PC-9 (cell line): ENCODE measurements at regions not wholly inside any gene's neighbourhood (a gene's known extent, or its start where the extent isn't known, plus 50 kb on each side); places are given as distances from the start of the nearest gene placed in this dataset.

Experiments
- BruUV-seq: library from RNA; stranded (reverse); fragments of 400-500 nt; replicated peaks from 2 replicates; lab custom pipeline; 2021; lab: Mats Ljungman, UMichigan
- CTCF ChIA-PET: fragments of 300-600 bp; sonication (Branson Sonifier 250); formaldehyde crosslinking; loops from one replicate; lab custom pipeline; 2022; ENCODE audit warnings: antibody characterized with exemption; lab: Charles Lee
- POLR2A ChIA-PET: fragments of 300-600 bp; sonication (Branson Sonifier 250); formaldehyde crosslinking; loops from one replicate; lab custom pipeline; 2022; ENCODE audit warnings: antibody characterized with exemption; ENCODE audit not compliant: unreplicated experiment; lab: Charles Lee
- DNase-seq, 2 experiments: peaks; one replicate each; pipeline versions ENCODE4 v3.0.0 to v3.0.0-alpha.2; 2015 to 2022; ENCODE audit warnings: mixed read lengths in 1 of 2
- H2AFZ ChIP-seq: fragments of 200-600 bp; sonication (generic); 2 replicates; pipeline ENCODE4 v1.8.1; 2017; ENCODE audit warnings: antibody characterized with exemption
- H3F3A ChIP-seq: fragments of 200-600 bp; sonication (generic); 2 replicates; pipeline ENCODE4 v1.8.1; 2017; ENCODE audit warnings: antibody characterized with exemption, mild to moderate bottlenecking, low read depth; ENCODE audit not compliant: insufficient read depth
- H3K27ac ChIP-seq: fragments of 200-600 bp; sonication (generic); 2 replicates; pipeline ENCODE4 v1.6.1; 2016; ENCODE audit warnings: mixed run types
- H3K27me3 ChIP-seq: fragments of 200-600 bp; sonication (generic); 2 replicates; pipeline ENCODE4 v1.6.1; 2016; ENCODE audit warnings: low read depth, mixed run types; ENCODE audit not compliant: insufficient read depth
- H3K36me3 ChIP-seq: fragments of 200-600 bp; sonication (generic); 2 replicates; pipeline ENCODE4 v1.6.1; 2016; ENCODE audit warnings: low read depth, mixed run types
- H3K4me1 ChIP-seq: fragments of 200-600 bp; sonication (generic); replicated peaks from 2 replicates; pipeline ENCODE4 v1.6.1; 2016; ENCODE audit warnings: mixed run types; ENCODE audit not compliant: insufficient read depth
- H3K4me2 ChIP-seq: fragments of 200-600 bp; sonication (generic); 2 replicates; pipeline ENCODE4 v1.6.1; 2017; ENCODE audit warnings: mixed run types
- H3K4me3 ChIP-seq: fragments of 200-600 bp; sonication (generic); 2 replicates; pipeline ENCODE4 v1.6.1; 2016; ENCODE audit warnings: mixed run types
- H3K79me2 ChIP-seq: fragments of 200-600 bp; sonication (generic); 2 replicates; pipeline ENCODE4 v1.6.1; 2017; ENCODE audit warnings: low read depth, mixed run types
- H3K9me2 ChIP-seq: fragments of 200-600 bp; sonication (generic); 2 replicates; pipeline ENCODE4 v1.8.1; 2017; ENCODE audit warnings: mild to moderate bottlenecking; ENCODE audit not compliant: insufficient read depth
- H3K9me3 ChIP-seq: fragments of 200-600 bp; sonication (generic); 2 replicates; pipeline ENCODE4 v1.8.1; 2016; ENCODE audit warnings: low read depth; ENCODE audit not compliant: insufficient read depth
- H4K20me1 ChIP-seq: fragments of 200-600 bp; sonication (generic); 2 replicates; pipeline ENCODE4 v1.8.1; 2017; ENCODE audit not compliant: insufficient read depth
- CTCF ChIP-seq: fragments of 200-600 bp; sonication (generic); conservative IDR thresholded peaks from 2 replicates; pipeline ENCODE4 v1.6.1; 2017; ENCODE audit warnings: mixed run types, antibody characterized with exemption, mild to moderate bottlenecking, moderate library complexity
- EZH2 ChIP-seq: fragments of 200-600 bp; sonication (generic); IDR thresholded peaks from 2 replicates; pipeline ENCODE4 v1.8.0; 2017; ENCODE audit warnings: antibody characterized with exemption, low read depth
- intact Hi-C: fragments of 100-400 bp; cut with micrococcal nuclease; formaldehyde crosslinking; loops from one replicate; pipeline ENCODE4 v1.10.0; 2022; ENCODE audit not compliant: unreplicated experiment

- Histone ChIP-seq H2AFZ (no peak overlapping the region), H3K27ac (no peak overlapping the region), H3K4me3 (no peak overlapping the region), H3K4me1 (0 out of 2 replicates have a peak, but pooled peaks cover 6% of the 10 kb centered on the region), H3K27me3 (no peaks in the 10 kb centered on the region), H4K20me1 (no peaks in the 10 kb centered on the region), H3F3A (peaks cover under 1% of the 10 kb centered on the region; the same call in 1 of the 2 replicates), H3K79me2 (no peaks in the 10 kb centered on the region), H3K9me3 (no peaks in the 10 kb centered on the region; the same call in 1 of the 2 replicates), H3K4me2 (no peak overlapping the region), H3K9me2 (no peaks in the 10 kb centered on the region), H3K36me3 (no peaks in the 10 kb centered on the region)
- CTCF ChIA-PET: no interaction called here
- DNase-seq: no peak
- TF ChIP-seq CTCF (no peak), EZH2 (no peak)
- POLR2A ChIA-PET: no interaction called here
- BruUV-seq: no TSS peak
- intact Hi-C loops: loop anchor here (5.0 kb wide), 1 partner anchor 47 kb away; no protein-coding TSS in a partner anchor
Measured at GRCh38 chr3:193984876-193985275, 151.1 kb upstream of the HES1 start.

GRCh38 chr3:193987186-193987585, 148.8 kb upstream of the HES1 start:
- ChIA-PET CTCF (no interaction called here), POLR2A (interaction anchor here (0.7 kb wide), 1 partner anchor 143 kb away, joined by 5 read pairs; no protein-coding TSS in a partner anchor)
- H4K20me1 ChIP-seq: no peaks in the 10 kb centered on the region
- H3F3A ChIP-seq: no peaks in the 10 kb centered on the region
- no peak overlapping the region for H2AFZ ChIP-seq
- H3K4me2 ChIP-seq: no peak overlapping the region
- H3K4me3 ChIP-seq: no peak overlapping the region
- H3K9me3 ChIP-seq: no peaks in the 10 kb centered on the region; the same call in 1 of the 2 replicates
- H3K9me2 ChIP-seq: no peaks in the 10 kb centered on the region
- no peaks in the 10 kb centered on the region for H3K36me3 ChIP-seq
- H3K79me2 ChIP-seq: no peaks in the 10 kb centered on the region
- H3K27me3 ChIP-seq: no peaks in the 10 kb centered on the region
- TF ChIP-seq EZH2 (no peak), CTCF (no peak)
- BruUV-seq: no TSS peak
- no peak for DNase-seq
- intact Hi-C loops: no loop called here
- H3K27ac ChIP-seq: no peak overlapping the region
- H3K4me1 ChIP-seq: 0 out of 2 replicates have a peak, but pooled peaks cover 6% of the 10 kb centered on the region

GRCh38 chr3:193989186-193989585, 146.8 kb upstream of the HES1 start:
- H3K79me2 ChIP-seq: no peaks in the 10 kb centered on the region
- no peaks in the 10 kb centered on the region for H3K27me3 ChIP-seq
- H3K9me3 ChIP-seq: no peaks in the 10 kb centered on the region; the same call in 1 of the 2 replicates
- POLR2A ChIA-PET: interaction anchor here (0.6 kb wide), 1 partner anchor 294 kb away, joined by 7 read pairs; no protein-coding TSS in a partner anchor
- H4K20me1 ChIP-seq: no peaks in the 10 kb centered on the region
- H3K36me3 ChIP-seq: no peaks in the 10 kb centered on the region
- CTCF ChIA-PET: interaction anchor here (0.5 kb wide), 1 partner anchor 42 kb away, joined by 3 read pairs; no protein-coding TSS in a partner anchor
- no peak overlapping the region for H3K4me3 ChIP-seq
- intact Hi-C loops: no loop called here
- no TSS peak for BruUV-seq
- no peak overlapping the region for H2AFZ ChIP-seq
- no peak for TF ChIP-seq CTCF
- TF ChIP-seq EZH2: no peak
- H3K27ac ChIP-seq: no peak overlapping the region
- H3F3A ChIP-seq: no peaks in the 10 kb centered on the region
- DNase-seq: no peak
- 0 out of 2 replicates have a peak, but pooled peaks cover 4% of the 10 kb centered on the region for H3K4me1 ChIP-seq
- no peaks in the 10 kb centered on the region for H3K9me2 ChIP-seq
- no peak overlapping the region for H3K4me2 ChIP-seq
